Ishikawa (cell line): ENCODE measurements at regions not wholly inside any gene's neighbourhood (a gene's known extent, or its start where the extent isn't known, plus 50 kb on each side); places are given as distances from the start of the nearest gene placed in this dataset.

Source experiments
- CEBPB ChIP-seq: IDR thresholded peaks from 2 replicates; pipeline ENCODE4 v1.6.1; 2012
- CREB1 ChIP-seq: IDR thresholded peaks from 2 replicates; pipeline ENCODE4 v1.6.1; 2012; ENCODE audit warnings: low read depth
- EGR1 ChIP-seq: IDR thresholded peaks from 2 replicates; pipeline ENCODE4 v1.6.1; 2012
- EP300 ChIP-seq: IDR thresholded peaks from 2 replicates; pipeline ENCODE4 v1.6.1; 2012; ENCODE audit warnings: borderline replicate concordance
- FOXM1 ChIP-seq: IDR thresholded peaks from 2 replicates; pipeline ENCODE4 v1.6.1; 2012; ENCODE audit warnings: low read depth, borderline replicate concordance
- NFIC ChIP-seq: IDR thresholded peaks from 2 replicates; pipeline ENCODE4 v1.6.1; 2012
- RAD21 ChIP-seq: IDR thresholded peaks from 2 replicates; pipeline ENCODE4 v1.6.1; 2012; ENCODE audit warnings: low read depth
- TAF1 ChIP-seq: IDR thresholded peaks from 2 replicates; pipeline ENCODE4 v1.6.1; 2012; ENCODE audit warnings: low read depth, mild to moderate bottlenecking
- TCF12 ChIP-seq: IDR thresholded peaks from 2 replicates; pipeline ENCODE4 v1.6.1; 2012; ENCODE audit warnings: low read depth
- TEAD4 ChIP-seq: IDR thresholded peaks from 2 replicates; pipeline ENCODE4 v1.6.1; 2012
- YY1 ChIP-seq: IDR thresholded peaks from 2 replicates; pipeline ENCODE4 v1.6.1; 2012; ENCODE audit warnings: low read depth
- ZBTB7A ChIP-seq: IDR thresholded peaks from 2 replicates; pipeline ENCODE4 v1.6.1; 2012; ENCODE audit warnings: low read depth
- TF ChIP-seq, protein P1 (sequence below): IDR thresholded peaks from 2 replicates; pipeline ENCODE4 v1.6.1; 2012
- TF ChIP-seq, protein P2 (sequence below): IDR thresholded peaks from 2 replicates; pipeline ENCODE4 v1.6.1; 2012; ENCODE audit warnings: low read depth, mild to moderate bottlenecking
- TF ChIP-seq, protein P3 (sequence below): IDR thresholded peaks from 2 replicates; pipeline ENCODE4 v1.6.1; 2012

DNA sequence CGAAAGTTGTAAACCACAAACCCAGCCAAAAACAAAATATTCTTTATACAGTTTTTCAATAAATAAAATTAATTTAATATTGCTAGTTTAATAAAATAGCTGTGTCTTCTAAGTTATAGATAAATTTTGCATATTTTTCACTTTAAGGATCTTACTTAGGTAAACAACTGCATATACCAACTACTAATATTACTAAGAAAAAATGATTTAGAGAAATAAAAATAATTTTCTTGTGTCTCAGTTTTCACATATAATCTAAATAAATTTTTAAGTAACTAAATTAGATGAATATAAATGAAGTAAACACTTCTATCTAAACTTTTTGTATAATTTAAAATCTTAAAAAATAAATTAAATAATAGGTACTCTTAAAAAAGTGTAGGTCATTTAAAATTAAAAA, 67.1 kb upstream of the TOP3B start:
- no peak for TF ChIP-seq ZBTB7A
- TF ChIP-seq, protein P1, sequence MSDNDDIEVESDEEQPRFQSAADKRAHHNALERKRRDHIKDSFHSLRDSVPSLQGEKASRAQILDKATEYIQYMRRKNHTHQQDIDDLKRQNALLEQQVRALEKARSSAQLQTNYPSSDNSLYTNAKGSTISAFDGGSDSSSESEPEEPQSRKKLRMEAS = no peak
- TF ChIP-seq NFIC = no peak
- TF ChIP-seq, protein P2, sequence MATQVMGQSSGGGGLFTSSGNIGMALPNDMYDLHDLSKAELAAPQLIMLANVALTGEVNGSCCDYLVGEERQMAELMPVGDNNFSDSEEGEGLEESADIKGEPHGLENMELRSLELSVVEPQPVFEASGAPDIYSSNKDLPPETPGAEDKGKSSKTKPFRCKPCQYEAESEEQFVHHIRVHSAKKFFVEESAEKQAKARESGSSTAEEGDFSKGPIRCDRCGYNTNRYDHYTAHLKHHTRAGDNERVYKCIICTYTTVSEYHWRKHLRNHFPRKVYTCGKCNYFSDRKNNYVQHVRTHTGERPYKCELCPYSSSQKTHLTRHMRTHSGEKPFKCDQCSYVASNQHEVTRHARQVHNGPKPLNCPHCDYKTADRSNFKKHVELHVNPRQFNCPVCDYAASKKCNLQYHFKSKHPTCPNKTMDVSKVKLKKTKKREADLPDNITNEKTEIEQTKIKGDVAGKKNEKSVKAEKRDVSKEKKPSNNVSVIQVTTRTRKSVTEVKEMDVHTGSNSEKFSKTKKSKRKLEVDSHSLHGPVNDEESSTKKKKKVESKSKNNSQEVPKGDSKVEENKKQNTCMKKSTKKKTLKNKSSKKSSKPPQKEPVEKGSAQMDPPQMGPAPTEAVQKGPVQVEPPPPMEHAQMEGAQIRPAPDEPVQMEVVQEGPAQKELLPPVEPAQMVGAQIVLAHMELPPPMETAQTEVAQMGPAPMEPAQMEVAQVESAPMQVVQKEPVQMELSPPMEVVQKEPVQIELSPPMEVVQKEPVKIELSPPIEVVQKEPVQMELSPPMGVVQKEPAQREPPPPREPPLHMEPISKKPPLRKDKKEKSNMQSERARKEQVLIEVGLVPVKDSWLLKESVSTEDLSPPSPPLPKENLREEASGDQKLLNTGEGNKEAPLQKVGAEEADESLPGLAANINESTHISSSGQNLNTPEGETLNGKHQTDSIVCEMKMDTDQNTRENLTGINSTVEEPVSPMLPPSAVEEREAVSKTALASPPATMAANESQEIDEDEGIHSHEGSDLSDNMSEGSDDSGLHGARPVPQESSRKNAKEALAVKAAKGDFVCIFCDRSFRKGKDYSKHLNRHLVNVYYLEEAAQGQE = no peak
- TF ChIP-seq TCF12 = no peak
- TF ChIP-seq TAF1 = no peak
- no peak for TF ChIP-seq CREB1
- no peak for TF ChIP-seq CEBPB
- no peak for TF ChIP-seq EGR1
- TF ChIP-seq RAD21 = no peak
- TF ChIP-seq, protein P3, sequence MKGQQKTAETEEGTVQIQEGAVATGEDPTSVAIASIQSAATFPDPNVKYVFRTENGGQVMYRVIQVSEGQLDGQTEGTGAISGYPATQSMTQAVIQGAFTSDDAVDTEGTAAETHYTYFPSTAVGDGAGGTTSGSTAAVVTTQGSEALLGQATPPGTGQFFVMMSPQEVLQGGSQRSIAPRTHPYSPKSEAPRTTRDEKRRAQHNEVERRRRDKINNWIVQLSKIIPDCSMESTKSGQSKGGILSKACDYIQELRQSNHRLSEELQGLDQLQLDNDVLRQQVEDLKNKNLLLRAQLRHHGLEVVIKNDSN = no peak
- TF ChIP-seq EP300 = no peak
- no peak for TF ChIP-seq YY1

DNA sequence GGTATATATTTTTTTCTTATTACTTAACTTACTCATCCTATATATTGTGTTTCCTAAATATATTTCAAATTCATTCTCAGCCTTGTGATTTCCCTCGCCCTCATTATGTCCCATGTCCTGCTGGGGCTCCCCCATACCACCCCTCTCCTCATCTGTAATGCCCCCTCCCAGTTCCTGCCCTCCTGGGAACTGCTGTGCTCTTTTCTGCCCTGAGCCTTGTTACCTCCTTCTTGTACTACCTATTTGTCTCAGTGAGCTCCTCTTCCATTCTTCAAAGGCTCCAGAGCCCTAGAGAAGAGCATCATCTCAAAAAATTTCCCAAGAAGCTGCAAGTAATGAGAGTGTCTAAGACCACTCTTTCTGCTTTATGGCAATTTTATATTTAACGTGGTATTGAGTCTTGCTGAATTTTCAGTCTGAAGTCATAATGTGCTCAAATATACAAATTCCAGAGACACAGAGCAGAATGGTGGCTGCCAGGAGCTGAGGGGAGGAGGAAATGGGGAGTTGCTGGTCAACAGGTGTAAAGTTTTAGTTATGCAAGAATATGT, 66.5 kb upstream of the TOP3B start:
- TF ChIP-seq YY1 (no peak), FOXM1 (no peak), EP300 (no peak), ZBTB7A (no peak), TCF12 (no peak), CEBPB (no peak), NFIC (no peak), EGR1 (no peak), CREB1 (no peak), TEAD4 (no peak), RAD21 (no peak), TAF1 (no peak)
- TF ChIP-seq, protein P3 = no peak
- TF ChIP-seq, protein P1 = no peak
- TF ChIP-seq, protein P2 = no peak

DNA sequence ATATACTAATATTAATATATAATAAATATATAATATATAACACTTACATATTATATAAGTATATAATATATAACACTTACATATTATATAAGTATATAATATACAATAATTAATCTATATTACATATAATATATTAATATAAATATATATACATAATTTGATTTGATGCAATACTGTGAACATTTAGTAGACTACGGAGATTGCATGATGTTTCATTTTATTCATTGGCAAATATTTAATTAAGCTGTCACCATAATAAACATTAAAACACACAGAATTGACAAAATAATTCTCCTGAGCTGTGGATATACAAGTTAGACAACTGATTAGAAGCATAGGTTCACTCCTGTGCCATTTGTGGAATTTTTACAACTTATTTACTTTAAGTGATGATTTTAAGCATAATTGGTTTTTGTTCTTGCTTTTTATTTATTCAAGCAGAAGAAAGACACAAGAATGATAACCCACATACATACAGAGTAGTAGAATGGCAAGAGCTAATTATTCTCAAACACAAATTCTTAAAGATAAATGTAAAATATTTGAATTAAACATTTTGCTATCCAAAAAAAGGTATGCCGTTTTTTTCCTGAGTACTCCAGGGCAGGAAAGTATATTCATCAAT, 65.8 kb upstream of the TOP3B start:
- no peak for TF ChIP-seq EP300
- no peak for TF ChIP-seq FOXM1
- no peak for TF ChIP-seq TCF12
- no peak for TF ChIP-seq EGR1
- TF ChIP-seq CEBPB = no peak
- no peak for TF ChIP-seq TAF1
- TF ChIP-seq, protein P2 = no peak
- TF ChIP-seq, protein P1 = no peak
- TF ChIP-seq CREB1 = no peak
- no peak for TF ChIP-seq NFIC
- no peak for TF ChIP-seq YY1
- no peak for TF ChIP-seq TEAD4
- no peak for TF ChIP-seq ZBTB7A
- TF ChIP-seq RAD21 = no peak
- TF ChIP-seq, protein P3 = no peak

DNA sequence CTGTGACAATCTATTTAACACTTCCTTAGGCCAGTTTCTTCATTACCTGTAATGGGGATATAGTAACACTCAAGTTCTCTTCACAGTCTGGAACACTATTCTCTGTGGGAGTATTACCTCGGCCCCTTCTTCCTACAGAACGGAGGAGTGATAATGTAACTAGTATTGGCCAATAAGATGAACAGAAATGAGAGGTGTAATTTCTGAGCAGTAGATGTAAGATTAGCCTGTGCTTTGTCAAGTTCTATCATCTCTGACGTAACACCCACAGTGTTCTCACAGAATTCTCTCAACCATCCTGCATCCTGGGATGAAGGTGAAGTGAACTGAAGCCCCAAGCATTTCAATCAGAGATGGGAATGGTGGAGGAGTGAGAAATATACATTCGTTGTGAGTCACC, 65.2 kb upstream of the TOP3B start:
- TF ChIP-seq TCF12 = no peak
- no peak for TF ChIP-seq TEAD4
- no peak for TF ChIP-seq RAD21
- TF ChIP-seq EGR1 = no peak
- TF ChIP-seq EP300 = no peak
- TF ChIP-seq, protein P1 = no peak
- no peak for TF ChIP-seq TAF1
- no peak for TF ChIP-seq ZBTB7A
- TF ChIP-seq, protein P3 = no peak
